ENCODE measurements at regions not wholly inside any gene's neighbourhood (a gene's known extent, or its start where the extent isn't known, plus 50 kb on each side); places are given as distances from the start of the nearest gene placed in this dataset.

DNA sequence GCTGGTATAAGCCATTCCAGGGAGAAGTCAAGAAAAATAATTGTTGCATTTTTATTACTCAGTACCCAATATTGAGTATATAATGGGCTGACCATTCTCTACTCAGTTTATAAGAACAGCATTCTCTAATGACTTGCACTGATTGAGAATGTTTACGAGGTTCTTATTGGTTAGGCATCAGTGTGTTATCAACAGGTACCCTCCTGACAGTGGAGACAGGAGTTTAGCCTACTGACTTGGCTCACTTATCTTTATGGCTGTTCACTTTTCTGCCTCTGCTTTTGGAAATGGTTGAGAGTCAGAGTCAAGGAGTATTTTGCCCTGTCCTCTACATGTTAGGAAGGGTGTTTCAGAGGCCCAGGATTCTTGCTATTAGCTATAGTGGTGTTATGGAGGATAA lies 228.0 kb upstream of the RGS6 start:
- H3K4me2 ChIP-seq (ENCODE audit: insufficient read depth, low read length) = no peak overlapping the region
- no peaks in the 10 kb centered on the region for H3K79me2 ChIP-seq (ENCODE audit: control insufficient read depth, insufficient read depth, low read length)
- H3K27me3 ChIP-seq (ENCODE audit: control insufficient read depth in 2 of 2, insufficient read depth in 2 of 2, low read length in 2 of 2) = no peaks in the 10 kb centered on the region
- no peak overlapping the region for H2AFZ ChIP-seq (ENCODE audit: low read depth, low read length)
- 63% methylated on average over 1 of the region's 1 CpG for WGBS (ENCODE audit: insufficient coverage, low coverage, missing lambda C conversion rate)
- ChIA-PET POLR2A (interaction anchor here (0.7 kb wide), 1 partner anchor 683 kb away, joined by 3 read pairs; no protein-coding TSS in a partner anchor), CTCF (ENCODE audit: low intra/inter-chr PET ratio) (no interaction called here)
- no peak overlapping the region for H3K9ac ChIP-seq (ENCODE audit: insufficient read depth in 1 of 2, low read depth in 2 of 2, low read length in 2 of 2)
- no TSS peak for BruUV-seq (replicated peaks)
- no peaks in the 10 kb centered on the region for H3K9me3 ChIP-seq (replicated peaks; ENCODE audit: control insufficient read depth, insufficient read depth, low read depth, low read length)
- no peaks in the 10 kb centered on the region; a peak in 2 of 5 replicates for H3K4me1 ChIP-seq (replicated peaks in 1 of 2; ENCODE audit: control insufficient read depth in 2 of 2, insufficient read depth in 2 of 2, low read length in 2 of 2)
- H4K20me1 ChIP-seq (replicated peaks; ENCODE audit: control insufficient read depth, insufficient read depth, low read length) = no peaks in the 10 kb centered on the region
- no peak for TF ChIP-seq STAG1 (CRISPR knock-in tag; IDR thresholded peaks at IDR 0.05; ENCODE audit: borderline replicate concordance)
- no peak for TF ChIP-seq NBN (IDR thresholded peaks at IDR 0.05; ENCODE audit: low read depth)
- TF ChIP-seq CXXC5 (CRISPR knock-in tag; IDR thresholded peaks at IDR 0.05) = no peak
- TF ChIP-seq, protein P1, sequence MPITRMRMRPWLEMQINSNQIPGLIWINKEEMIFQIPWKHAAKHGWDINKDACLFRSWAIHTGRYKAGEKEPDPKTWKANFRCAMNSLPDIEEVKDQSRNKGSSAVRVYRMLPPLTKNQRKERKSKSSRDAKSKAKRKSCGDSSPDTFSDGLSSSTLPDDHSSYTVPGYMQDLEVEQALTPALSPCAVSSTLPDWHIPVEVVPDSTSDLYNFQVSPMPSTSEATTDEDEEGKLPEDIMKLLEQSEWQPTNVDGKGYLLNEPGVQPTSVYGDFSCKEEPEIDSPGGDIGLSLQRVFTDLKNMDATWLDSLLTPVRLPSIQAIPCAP (CRISPR knock-in tag; IDR thresholded peaks at IDR 0.05; ENCODE audit: borderline replicate concordance) = no peak
- no peak for TF ChIP-seq ELF4 (CRISPR knock-in tag; IDR thresholded peaks at IDR 0.05)
- TF ChIP-seq CHD2 (IDR thresholded peaks at IDR 0.05; ENCODE audit: low read depth, low read length) = no peak
- no peak for TF ChIP-seq FOXK1 (CRISPR knock-in tag; IDR thresholded peaks at IDR 0.05; ENCODE audit: borderline replicate concordance)
- no peak for TF ChIP-seq MEF2A (IDR thresholded peaks at IDR 0.05; ENCODE audit: control insufficient read depth, low read depth, low read length)
- in situ Hi-C loops (cut with MboI) (no loop called here), intact Hi-C loops (cut with micrococcal nuclease) (no loop called here)
- DNase-seq (ENCODE audit: extremely low read depth in 1 of 4, low spot score in 3 of 4) (no peak), ATAC-seq (no peak), FAIRE-seq (no peak)
- H3K36me3 ChIP-seq (ENCODE audit: control insufficient read depth, insufficient read depth, low read length) = no peaks in the 10 kb centered on the region
- no peak overlapping the region for H3K4me3 ChIP-seq
- H3K9me1 ChIP-seq (ENCODE audit: control insufficient read depth, insufficient read depth, low read length) = no peaks in the 10 kb centered on the region
- no peak overlapping the region for H3K27ac ChIP-seq (ENCODE audit: extremely low read depth, low read depth, low read length)

Data from K562 (cell line).